Keratinocyte (primary cell): ENCODE measurements at regions not wholly inside any gene's neighbourhood (a gene's known extent, or its start where the extent isn't known, plus 50 kb on each side); places are given as distances from the start of the nearest gene placed in this dataset.

Experiments
- DNase-seq: peaks from one replicate; pipeline ENCODE4 v3.0.0-alpha.2; 2011; ENCODE audit warnings: low read depth, missing footprints, low spot score
- FAIRE-seq: peaks from 2 replicates; lab custom pipeline; 2011; peaks lifted over from hg19 to GRCh38; lab: Jason Lieb, UNC
- H2AFZ ChIP-seq: 2 replicates; pipeline ENCODE4 v1.6.0; 2012; ENCODE audit warnings: low read length, control low read depth, inconsistent platforms; ENCODE audit not compliant: control insufficient read depth
- H3K27ac ChIP-seq: 2 replicates; pipeline ENCODE4 v1.5.1; 2011; ENCODE audit warnings: low read length; ENCODE audit not compliant: control insufficient read depth, insufficient read depth
- H3K27me3 ChIP-seq: 3 replicates; pipeline ENCODE4 v1.6.0; 2011; ENCODE audit warnings: low read length; ENCODE audit not compliant: control insufficient read depth, insufficient read depth; ENCODE audit errors: extremely low read depth
- H3K36me3 ChIP-seq, 2 experiments: 2 replicates in 1 of 2; 3 replicates in 1 of 2; pipeline ENCODE4 v1.5.1; 2011; ENCODE audit warnings: low read length in 2 of 2, mild to moderate bottlenecking in 1 of 2; ENCODE audit not compliant: control insufficient read depth in 2 of 2, insufficient read depth in 2 of 2; ENCODE audit errors: extremely low read depth in 1 of 2
- H3K4me1 ChIP-seq: 3 replicates; pipeline ENCODE4 v1.5.1; 2011; ENCODE audit warnings: low read length; ENCODE audit not compliant: control insufficient read depth, insufficient read depth; ENCODE audit errors: extremely low read depth
- H3K4me2 ChIP-seq: 3 replicates; pipeline ENCODE4 v1.6.0; 2011; ENCODE audit warnings: low read depth, low read length; ENCODE audit not compliant: control insufficient read depth, insufficient read depth; ENCODE audit errors: extremely low read depth
- H3K4me3 ChIP-seq, 3 experiments: fragments of 200-600 bp in 1 of 3; sonication (generic) in 1 of 3; 2 replicates in 2 of 3; 3 replicates in 1 of 3; pipeline ENCODE4 v1.5.1; 2011 to 2016; ENCODE audit warnings: low read length in 3 of 3, mild to moderate bottlenecking in 3 of 3, control low read depth in 2 of 3, inconsistent platforms in 1 of 3, low read depth in 1 of 3, mixed read lengths in 1 of 3, mixed run types in 1 of 3, moderate library complexity in 1 of 3; ENCODE audit not compliant: control insufficient read depth in 2 of 3, insufficient read depth in 2 of 3; ENCODE audit errors: extremely low read depth in 1 of 3
- H3K79me2 ChIP-seq: 2 replicates; pipeline ENCODE4 v1.6.0; 2012; ENCODE audit warnings: low read length; ENCODE audit not compliant: control insufficient read depth, insufficient read depth
- H3K9ac ChIP-seq: 3 replicates; pipeline ENCODE4 v1.6.0; 2011; ENCODE audit warnings: low read length; ENCODE audit not compliant: control insufficient read depth, insufficient read depth; ENCODE audit errors: extremely low read depth
- H3K9me1 ChIP-seq: 3 replicates; pipeline ENCODE4 v1.6.0; 2011; ENCODE audit warnings: low read length; ENCODE audit not compliant: control insufficient read depth, insufficient read depth; ENCODE audit errors: extremely low read depth
- H3K9me3 ChIP-seq: 2 replicates; pipeline ENCODE4 v1.5.1; 2012; ENCODE audit warnings: low read depth, low read length; ENCODE audit not compliant: control insufficient read depth
- H4K20me1 ChIP-seq: 3 replicates; pipeline ENCODE4 v1.6.0; 2011; ENCODE audit warnings: low read length; ENCODE audit not compliant: control insufficient read depth, insufficient read depth; ENCODE audit errors: extremely low read depth
- EZH2 ChIP-seq: IDR thresholded peaks from one replicate; pipeline ENCODE4 v1.6.1; 2012; ENCODE audit warnings: inconsistent platforms, mild to moderate bottlenecking, low read length, moderate library complexity
- dilution Hi-C: fragments of 300-500 bp; cut with MboI; formaldehyde crosslinking; loops from one replicate; pipeline ENCODE4 v1.7.0; 2020; ENCODE audit warnings: low sequenced_read_pairs; ENCODE audit not compliant: extremely low pct_ligation_motif_present
- TF ChIP-seq, protein P1 (sequence below), 3 experiments: IDR thresholded peaks in 1 of 3; conservative IDR thresholded peaks in 1 of 3; optimal IDR thresholded peaks in 1 of 3; 2 replicates in 2 of 3; 3 replicates in 1 of 3; pipeline versions ENCODE3 to v1.5.1; 2011; ENCODE audit warnings: low read length in 3 of 3, mild to moderate bottlenecking in 3 of 3, moderate library complexity in 2 of 3, control low read depth in 1 of 3, inconsistent platforms in 1 of 3; ENCODE audit not compliant: insufficient read depth in 2 of 3; ENCODE audit errors: extremely low read depth in 1 of 3

DNA sequence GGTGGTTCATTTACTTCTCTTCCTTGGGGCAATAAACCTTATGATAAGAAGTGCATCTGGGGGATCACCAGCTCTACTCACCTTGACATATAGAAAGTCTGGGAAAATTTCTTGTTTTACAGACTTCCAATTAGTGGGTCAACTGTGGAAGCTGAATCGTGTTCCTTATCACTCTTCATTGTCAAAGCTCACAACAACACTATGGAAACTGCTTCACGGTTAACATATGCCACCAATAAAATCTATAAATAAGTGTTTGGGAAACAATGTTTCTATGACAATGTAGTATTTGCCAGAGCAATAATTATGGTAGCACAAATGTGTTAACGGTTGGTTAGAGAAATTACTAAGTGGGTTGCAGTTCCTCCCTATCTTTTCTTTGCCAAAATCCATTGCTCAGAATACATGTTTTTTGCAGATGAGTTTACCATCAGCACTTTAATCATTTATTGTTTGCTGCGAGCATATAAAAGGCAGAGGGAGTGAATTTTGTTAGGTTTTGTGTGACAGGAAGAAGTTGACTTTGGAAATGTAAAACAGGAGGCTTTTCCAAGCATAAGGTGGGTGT is 321.8 kb downstream of the RFC3 start:
- no peak overlapping the region for H3K4me3 ChIP-seq

DNA sequence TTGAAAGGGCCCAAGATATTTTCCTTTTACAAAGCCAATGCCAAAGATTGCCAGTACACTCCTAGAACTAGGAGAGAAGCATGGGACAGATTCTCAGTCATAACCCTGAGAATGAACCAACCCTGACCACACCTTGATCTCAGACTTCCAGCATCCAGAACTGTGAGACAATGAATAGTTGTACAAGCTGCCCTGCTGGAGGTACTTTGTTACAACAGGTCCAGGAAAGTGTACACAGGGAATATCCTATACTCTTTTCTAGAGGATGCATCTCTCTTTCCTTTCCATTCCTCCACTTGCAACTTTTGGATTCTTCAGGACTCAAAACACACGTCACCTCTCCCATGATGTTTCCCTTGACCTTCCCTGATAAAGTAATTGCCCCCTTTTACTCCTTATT is 325.7 kb downstream of the RFC3 start:
- H4K20me1 ChIP-seq: no peaks in the 10 kb centered on the region
- no peak overlapping the region for H3K4me3 ChIP-seq
- no peak overlapping the region for H3K27ac ChIP-seq
- H3K4me1 ChIP-seq: no peaks in the 10 kb centered on the region
- no peaks in the 10 kb centered on the region for H3K79me2 ChIP-seq
- H3K9me1 ChIP-seq: no peaks in the 10 kb centered on the region
- DNase-seq (no peak), FAIRE-seq (peak; percentile 43)
- dilution Hi-C loops: no loop called here
- TF ChIP-seq EZH2: no peak
- TF ChIP-seq, protein P1, sequence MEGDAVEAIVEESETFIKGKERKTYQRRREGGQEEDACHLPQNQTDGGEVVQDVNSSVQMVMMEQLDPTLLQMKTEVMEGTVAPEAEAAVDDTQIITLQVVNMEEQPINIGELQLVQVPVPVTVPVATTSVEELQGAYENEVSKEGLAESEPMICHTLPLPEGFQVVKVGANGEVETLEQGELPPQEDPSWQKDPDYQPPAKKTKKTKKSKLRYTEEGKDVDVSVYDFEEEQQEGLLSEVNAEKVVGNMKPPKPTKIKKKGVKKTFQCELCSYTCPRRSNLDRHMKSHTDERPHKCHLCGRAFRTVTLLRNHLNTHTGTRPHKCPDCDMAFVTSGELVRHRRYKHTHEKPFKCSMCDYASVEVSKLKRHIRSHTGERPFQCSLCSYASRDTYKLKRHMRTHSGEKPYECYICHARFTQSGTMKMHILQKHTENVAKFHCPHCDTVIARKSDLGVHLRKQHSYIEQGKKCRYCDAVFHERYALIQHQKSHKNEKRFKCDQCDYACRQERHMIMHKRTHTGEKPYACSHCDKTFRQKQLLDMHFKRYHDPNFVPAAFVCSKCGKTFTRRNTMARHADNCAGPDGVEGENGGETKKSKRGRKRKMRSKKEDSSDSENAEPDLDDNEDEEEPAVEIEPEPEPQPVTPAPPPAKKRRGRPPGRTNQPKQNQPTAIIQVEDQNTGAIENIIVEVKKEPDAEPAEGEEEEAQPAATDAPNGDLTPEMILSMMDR (optimal IDR thresholded peaks at IDR 0.05 in 1 of 3, IDR thresholded peaks at IDR 0.05 in 1 of 3, conservative IDR thresholded peaks at IDR 0.05 in 1 of 3; ENCODE audit: extremely low read depth in 1 of 3, insufficient read depth in 2 of 3, low read length in 3 of 3): peak in 1 of 3 experiments; percentile 34
- no peaks in the 10 kb centered on the region for H3K36me3 ChIP-seq
- H3K27me3 ChIP-seq: no peaks in the 10 kb centered on the region
- no peak overlapping the region for H3K9ac ChIP-seq
- no peak overlapping the region for H3K4me2 ChIP-seq
- H2AFZ ChIP-seq: no peak overlapping the region
- H3K9me3 ChIP-seq: no peaks in the 10 kb centered on the region

More for the DNA sequence above, 321.8 kb downstream of the RFC3 start:
- Histone ChIP-seq H3K4me1 (no peaks in the 10 kb centered on the region), H4K20me1 (no peaks in the 10 kb centered on the region), H3K9ac (no peak overlapping the region), H3K9me3 (no peaks in the 10 kb centered on the region), H3K4me2 (no peak overlapping the region), H3K9me1 (no peaks in the 10 kb centered on the region), H3K36me3 (no peaks in the 10 kb centered on the region), H3K27me3 (no peaks in the 10 kb centered on the region), H2AFZ (no peak overlapping the region), H3K79me2 (no peaks in the 10 kb centered on the region), H3K27ac (no peak overlapping the region)
- FAIRE-seq: no peak
- DNase-seq: no peak
- dilution Hi-C loops: no loop called here
- TF ChIP-seq EZH2: no peak
- TF ChIP-seq, protein P1 (optimal IDR thresholded peaks at IDR 0.05 in 1 of 3, IDR thresholded peaks at IDR 0.05 in 1 of 3, conservative IDR thresholded peaks at IDR 0.05 in 1 of 3; ENCODE audit: extremely low read depth in 1 of 3, insufficient read depth in 2 of 3, low read length in 3 of 3): no peak
